ENCODE measurements at regions not wholly inside any gene's neighbourhood (a gene's known extent, or its start where the extent isn't known, plus 50 kb on each side); places are given as distances from the start of the nearest gene placed in this dataset.

- TF ChIP-seq GATA2 (IDR thresholded peaks at IDR 0.05; ENCODE audit: low read depth, low read length) (no peak), GATA3 (IDR thresholded peaks at IDR 0.05; ENCODE audit: low read depth, low read length) (no peak)
Observed at GRCh38 chr10:8702181-8702580, 647.7 kb downstream of the GATA3 start.

Measured in SH-SY5Y (cell line).